Stomach smooth muscle (tissue), 2 donors: ENCODE measurements at regions not wholly inside any gene's neighbourhood (a gene's known extent, or its start where the extent isn't known, plus 50 kb on each side); places are given as distances from the start of the nearest gene placed in this dataset.
"Not testable (repeated sequence)": the region's sequence is repeated elsewhere in the genome, so short reads cannot be mapped to it uniquely, and the experiment has no call there.

Experiments used
- H3K27ac ChIP-seq: one replicate; pipeline ENCODE4 v1.7.0; 2013; ENCODE audit warnings: mild to moderate bottlenecking, low read length, inconsistent platforms
- H3K27me3 ChIP-seq, 2 donors: one replicate each; pipeline ENCODE4 v1.7.0; 2013; ENCODE audit warnings: low read length in 2 of 2; ENCODE audit not compliant: insufficient read depth in 2 of 2, control insufficient read depth in 1 of 2
- H3K36me3 ChIP-seq, 2 donors: one replicate each; pipeline ENCODE4 v1.7.0; 2013; ENCODE audit warnings: low read length in 2 of 2; ENCODE audit not compliant: control insufficient read depth in 2 of 2, insufficient read depth in 2 of 2
- H3K4me1 ChIP-seq: one replicate; pipeline ENCODE4 v1.7.0; 2013; ENCODE audit warnings: low read length; ENCODE audit not compliant: control insufficient read depth, insufficient read depth
- H3K4me3 ChIP-seq, 2 donors: one replicate each; pipeline ENCODE4 v1.7.0; 2013; ENCODE audit warnings: low read length in 2 of 2
- H3K9ac ChIP-seq, 2 donors: one replicate each; pipeline ENCODE4 v1.7.0; 2013; ENCODE audit warnings: low read length in 2 of 2, mild to moderate bottlenecking in 1 of 2
- H3K9me3 ChIP-seq, 2 donors: one replicate each; pipeline ENCODE4 v1.7.0; 2013; ENCODE audit warnings: low read length in 2 of 2; ENCODE audit not compliant: control insufficient read depth in 2 of 2
- donor health status: healthy.
- donor health status: Pancreatic carcinoma.

DNA sequence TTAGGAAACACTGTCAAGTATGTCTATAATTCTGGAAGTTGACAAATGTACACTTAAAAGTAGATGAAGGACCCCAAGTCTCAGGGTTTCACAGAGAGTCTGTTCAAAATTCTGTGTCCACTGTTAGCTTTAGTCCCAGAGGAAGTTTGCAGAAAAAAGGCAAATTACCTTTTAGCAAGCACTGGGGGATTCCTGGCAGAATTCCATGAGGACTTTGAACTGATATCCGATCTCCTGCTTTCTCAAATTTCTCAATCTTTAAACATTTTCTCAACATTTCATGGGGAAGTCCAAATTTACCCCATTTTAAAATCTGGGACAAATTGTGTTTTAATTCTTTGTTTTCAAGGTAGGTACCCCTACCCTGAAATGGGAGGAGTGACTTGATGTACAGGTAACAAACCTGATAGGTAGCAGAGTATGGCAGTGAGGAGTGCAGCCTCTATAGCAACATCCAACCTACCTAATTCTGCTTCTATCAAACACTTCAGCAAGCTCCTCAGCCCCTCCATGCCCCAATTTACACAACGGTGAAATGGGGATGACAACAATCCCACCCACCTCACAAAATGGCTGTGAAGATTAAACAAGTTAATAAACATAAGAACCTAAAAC is 344.9 kb downstream of the OMA1 start:
- Histone ChIP-seq H3K27me3 (no peaks in the 10 kb centered on the region), H3K4me3 (no peak overlapping the region), H3K27ac (no peak overlapping the region), H3K36me3 (no peaks in the 10 kb centered on the region), H3K9me3 (no peaks in the 10 kb centered on the region), H3K9ac (no peak overlapping the region), H3K4me1 (no peaks in the 10 kb centered on the region)

DNA sequence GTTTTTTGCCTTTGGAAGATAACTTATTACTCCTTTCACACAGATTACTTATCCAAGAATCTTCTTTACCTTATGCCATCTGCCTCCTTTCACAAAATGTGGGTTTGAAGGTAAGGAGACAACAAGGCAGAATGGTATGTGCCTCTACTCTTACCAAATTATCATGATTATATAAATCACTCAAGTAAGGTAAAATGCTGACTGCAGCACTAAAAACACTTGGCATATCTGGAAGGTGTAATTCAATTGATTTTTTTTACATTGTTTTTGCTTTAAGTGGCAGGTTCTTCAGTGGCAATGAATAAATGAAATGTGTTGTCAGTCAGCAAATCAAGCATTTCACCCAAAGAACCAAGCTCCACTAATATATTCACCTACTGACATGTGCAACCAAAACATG is 346.1 kb downstream of the OMA1 start:
- Histone ChIP-seq H3K4me1 (no peaks in the 10 kb centered on the region), H3K36me3 (no peaks in the 10 kb centered on the region), H3K9ac (no peak overlapping the region), H3K4me3 (no peak overlapping the region), H3K27me3 (no peaks in the 10 kb centered on the region), H3K27ac (no peak overlapping the region), H3K9me3 (no peaks in the 10 kb centered on the region)

DNA sequence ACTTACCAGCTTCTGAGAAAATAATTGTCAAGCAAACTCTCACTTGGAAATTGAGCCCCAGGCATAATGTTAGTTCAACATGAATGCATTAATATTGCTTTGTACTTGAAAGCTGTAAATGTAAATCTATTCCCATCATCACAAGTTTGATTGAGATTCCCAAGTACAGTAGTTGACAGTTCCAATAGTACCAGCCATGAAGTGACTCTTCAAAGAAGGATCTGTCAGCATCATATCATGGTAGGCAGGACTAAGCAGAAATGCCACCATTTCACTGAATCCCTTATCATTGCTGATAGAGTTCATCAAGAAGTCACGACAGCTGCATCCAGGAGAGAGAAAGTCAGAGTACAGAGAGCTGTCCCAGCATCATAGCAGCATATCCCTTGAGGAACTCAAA is 348.7 kb downstream of the OMA1 start:
- H3K9ac ChIP-seq: no peak overlapping the region
- H3K4me1 ChIP-seq: no peaks in the 10 kb centered on the region
- no peak overlapping the region for H3K27ac ChIP-seq
- H3K27me3 ChIP-seq: no peaks in the 10 kb centered on the region
- H3K4me3 ChIP-seq: no peak overlapping the region
- no peaks in the 10 kb centered on the region for H3K36me3 ChIP-seq
- H3K9me3 ChIP-seq: no peaks in the 10 kb centered on the region

DNA sequence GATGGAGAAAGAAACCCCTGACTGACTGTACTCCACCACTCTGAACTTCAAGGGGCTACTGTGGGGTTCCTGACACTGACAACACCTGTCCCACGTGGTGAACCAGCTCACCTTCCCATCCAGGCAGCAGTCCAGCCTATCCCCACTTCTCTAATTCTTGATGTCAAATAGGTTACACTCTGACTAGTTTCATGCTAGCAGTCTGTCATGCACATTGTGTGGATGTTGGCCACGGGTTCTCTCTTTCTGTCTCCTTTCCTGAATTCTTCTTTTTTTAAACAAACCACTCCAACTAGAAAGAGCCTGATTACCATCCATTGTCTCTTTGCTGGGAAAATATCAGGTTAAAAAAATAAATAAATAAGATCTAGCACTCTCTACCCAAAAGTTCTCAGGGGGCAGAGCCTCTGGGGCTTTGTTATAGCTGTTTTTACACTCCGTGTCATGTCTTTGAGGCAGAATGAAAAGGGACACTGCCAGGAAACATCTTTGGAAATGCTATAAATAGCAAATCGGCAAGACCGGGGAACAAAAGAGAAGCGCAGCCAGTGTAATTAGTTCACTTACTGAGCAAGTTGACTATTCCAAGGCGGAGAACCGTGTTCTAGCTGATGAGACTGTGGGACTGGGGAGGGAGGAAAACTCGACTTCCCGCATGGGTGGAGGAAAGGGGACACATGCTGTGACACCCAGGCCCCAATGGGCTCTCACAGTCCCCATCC is 356.1 kb downstream of the OMA1 start:
- Histone ChIP-seq H3K27ac (no peak overlapping the region), H3K36me3 (no peaks in the 10 kb centered on the region), H3K27me3 (no peaks in the 10 kb centered on the region), H3K4me1 (no peaks in the 10 kb centered on the region), H3K9me3 (no peaks in the 10 kb centered on the region), H3K4me3 (no peak overlapping the region), H3K9ac (no peak overlapping the region)

DNA sequence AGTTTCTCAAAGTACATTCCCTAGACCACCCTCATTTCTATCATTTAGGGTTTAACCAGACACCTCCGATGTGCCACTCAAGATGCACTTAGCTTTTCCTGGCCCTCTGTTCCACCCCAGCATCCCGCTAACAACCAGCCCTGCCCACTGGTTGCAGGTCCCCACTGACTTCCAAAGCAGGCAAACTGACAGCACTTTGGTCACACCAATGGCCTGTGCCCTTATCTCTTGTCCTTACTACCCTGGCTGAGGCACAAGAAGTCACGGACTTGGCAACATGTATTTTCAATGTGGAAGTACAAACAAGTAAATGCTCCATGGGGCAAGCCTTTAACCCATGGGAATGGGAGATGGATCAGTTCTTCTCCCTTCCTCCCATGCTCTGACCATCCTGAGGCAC is 357.1 kb downstream of the OMA1 start:
- H3K36me3 ChIP-seq: no peaks in the 10 kb centered on the region
- H3K9me3 ChIP-seq: no peaks in the 10 kb centered on the region
- H3K4me1 ChIP-seq: no peaks in the 10 kb centered on the region
- H3K4me3 ChIP-seq: no peak overlapping the region
- H3K9ac ChIP-seq: no peak overlapping the region
- no peaks in the 10 kb centered on the region for H3K27me3 ChIP-seq
- no peak overlapping the region for H3K27ac ChIP-seq

DNA sequence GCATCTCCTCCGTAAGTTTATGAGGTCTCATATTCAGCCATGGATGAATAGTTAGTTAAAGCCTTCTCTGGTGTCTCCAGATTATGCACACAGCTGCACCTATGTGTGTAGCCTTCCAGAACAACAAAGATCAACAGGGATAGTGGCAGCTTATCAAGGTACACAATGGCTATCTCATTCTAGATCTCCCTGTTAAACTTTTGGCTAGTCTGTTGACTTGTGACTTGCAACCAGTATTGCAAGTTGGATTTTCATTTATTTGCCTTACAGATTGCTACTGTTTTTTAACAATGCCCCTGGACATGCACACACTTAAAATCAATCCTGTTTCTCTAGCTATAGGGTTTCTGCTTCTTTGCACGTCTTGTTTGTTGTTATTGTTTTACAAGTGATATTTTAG is 363.2 kb downstream of the OMA1 start:
- Histone ChIP-seq H3K4me3 (no peak overlapping the region), H3K27me3 (no peaks in the 10 kb centered on the region), H3K27ac (no peak overlapping the region), H3K4me1 (no peaks in the 10 kb centered on the region), H3K36me3 (no peaks in the 10 kb centered on the region), H3K9me3 (no peaks in the 10 kb centered on the region), H3K9ac (no peak overlapping the region)

DNA sequence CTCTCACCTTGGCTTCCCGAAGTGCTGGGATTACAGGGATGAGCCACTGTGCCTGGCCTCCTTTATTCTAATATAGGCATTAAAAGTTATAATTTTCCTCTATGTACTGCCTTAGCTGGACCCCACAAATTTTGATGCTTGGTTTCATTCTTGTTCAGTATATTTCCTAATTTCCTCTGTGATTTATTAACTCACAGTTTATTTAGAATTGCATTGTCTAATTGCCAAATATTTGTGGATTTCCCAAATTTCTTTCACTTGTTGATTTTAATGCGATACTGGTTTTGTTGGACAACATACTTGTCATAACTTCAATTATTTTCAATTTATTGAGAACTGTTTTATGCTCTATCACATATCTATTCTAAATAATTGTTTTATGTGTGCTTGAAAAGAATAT is 366.0 kb downstream of the OMA1 start:
- no peaks in the 10 kb centered on the region for H3K36me3 ChIP-seq
- H3K9me3 ChIP-seq: no peaks in the 10 kb centered on the region
- no peaks in the 10 kb centered on the region for H3K4me1 ChIP-seq
- no peaks in the 10 kb centered on the region for H3K27me3 ChIP-seq
- no peak overlapping the region for H3K27ac ChIP-seq
- no peak overlapping the region for H3K4me3 ChIP-seq
- no peak overlapping the region for H3K9ac ChIP-seq

DNA sequence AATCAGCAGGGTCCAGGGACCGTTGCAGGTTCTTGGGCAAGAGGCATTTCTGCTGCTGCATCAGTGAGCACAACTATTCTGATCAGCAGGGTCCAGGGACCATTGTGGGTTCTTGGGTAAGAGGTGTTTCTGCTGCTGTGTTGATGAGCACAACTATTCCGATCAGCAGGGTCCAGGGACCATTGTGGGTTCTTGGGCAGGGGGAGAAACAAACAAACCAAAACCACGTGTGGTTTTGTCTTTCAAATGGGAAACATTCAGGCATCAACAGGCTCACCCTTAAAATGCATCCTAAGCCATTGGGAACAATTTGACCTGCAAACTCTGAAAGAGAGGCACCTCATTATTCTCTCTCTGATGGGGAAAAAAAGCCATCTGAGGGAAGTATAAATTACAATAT is 377.4 kb downstream of the OMA1 start:
- H3K27ac ChIP-seq, H3K36me3 ChIP-seq, H3K4me3 ChIP-seq, H3K9me3 ChIP-seq, H3K27me3 ChIP-seq, H3K9ac ChIP-seq, H3K4me1 ChIP-seq: not testable (repeated sequence)

DNA sequence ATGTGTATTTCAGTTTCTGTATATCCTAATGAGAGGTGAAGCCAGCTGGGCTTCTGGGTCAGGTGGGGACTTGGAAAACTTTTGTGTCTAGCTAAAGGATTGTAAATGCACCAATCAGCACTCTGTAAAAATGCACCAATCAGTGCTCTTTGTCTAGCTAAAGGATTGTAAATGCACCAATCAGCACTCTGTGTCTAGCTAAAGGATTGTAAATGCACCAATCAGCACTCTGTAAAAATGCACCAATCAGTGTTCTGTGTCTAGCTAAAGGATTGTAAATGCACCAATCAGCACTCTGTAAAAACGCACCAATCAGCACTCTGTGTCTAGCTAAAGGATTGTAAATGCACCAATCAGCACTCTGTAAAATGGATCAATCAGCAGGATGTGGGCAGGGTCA is 379.4 kb downstream of the OMA1 start:
- not testable (repeated sequence) for H3K4me1 ChIP-seq, H3K27me3 ChIP-seq, H3K9ac ChIP-seq, H3K27ac ChIP-seq, H3K9me3 ChIP-seq, H3K4me3 ChIP-seq, H3K36me3 ChIP-seq

DNA sequence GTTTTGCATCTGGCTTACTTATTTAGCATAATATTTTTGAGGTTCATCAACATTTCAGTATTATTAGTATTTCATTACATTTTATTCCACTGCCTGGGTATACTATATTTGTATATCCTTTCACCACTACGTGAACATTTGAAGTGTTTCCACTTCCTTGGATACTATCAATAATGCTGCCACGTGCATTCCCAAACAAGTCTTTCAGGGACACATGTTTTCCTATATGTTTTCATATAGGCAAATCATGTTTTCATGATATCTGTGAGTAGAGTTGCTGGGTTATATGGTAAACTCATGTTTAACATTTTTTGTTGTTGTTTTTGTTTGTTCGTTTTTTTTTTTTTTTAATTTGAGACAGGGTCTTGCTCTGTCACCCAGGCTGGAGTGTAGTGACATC is 380.1 kb downstream of the OMA1 start:
- no peak overlapping the region for H3K27ac ChIP-seq
- H3K4me1 ChIP-seq: no peaks in the 10 kb centered on the region
- no peak overlapping the region for H3K4me3 ChIP-seq
- no peaks in the 10 kb centered on the region for H3K9me3 ChIP-seq
- no peak overlapping the region for H3K9ac ChIP-seq
- no peaks in the 10 kb centered on the region for H3K27me3 ChIP-seq
- no peaks in the 10 kb centered on the region for H3K36me3 ChIP-seq

DNA sequence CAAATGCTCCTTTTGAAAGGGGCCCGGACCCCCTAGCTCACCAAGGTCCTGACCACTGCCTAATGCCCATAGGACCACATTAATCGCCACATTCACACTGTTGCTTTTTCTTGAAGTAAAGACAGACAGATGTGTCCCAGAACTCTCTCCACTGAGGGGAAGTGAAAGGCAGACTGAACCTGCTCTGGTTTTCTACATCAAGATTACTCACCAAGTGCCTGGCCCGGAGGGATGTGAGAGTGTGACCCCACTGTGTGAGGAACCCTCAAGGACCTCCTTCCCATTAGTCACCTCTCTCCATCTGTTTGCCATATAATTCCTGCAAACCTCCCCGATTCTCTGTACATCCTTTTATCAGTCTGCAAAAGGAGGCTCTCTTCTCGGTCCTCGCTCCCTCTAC is 381.5 kb downstream of the OMA1 start:
- H3K9ac ChIP-seq: no peak overlapping the region
- H3K4me3 ChIP-seq: no peak overlapping the region
- H3K9me3 ChIP-seq: no peaks in the 10 kb centered on the region
- H3K27me3 ChIP-seq: peaks cover 0 to 2% of the 10 kb centered on the region in 2 donors
- no peaks in the 10 kb centered on the region for H3K36me3 ChIP-seq
- no peaks in the 10 kb centered on the region for H3K4me1 ChIP-seq
- H3K27ac ChIP-seq: no peak overlapping the region
